HG03521 (cell line): ENCODE measurements at regions not wholly inside any gene's neighbourhood (a gene's known extent, or its start where the extent isn't known, plus 50 kb on each side); places are given as distances from the start of the nearest gene placed in this dataset.

Experiments
- ATAC-seq: cut with Tn5 transposase; IDR thresholded peaks from one replicate; pipeline ENCODE4 v1.9.1; 2021; ENCODE audit warnings: mild to moderate bottlenecking, moderate library complexity; ENCODE audit not compliant: unreplicated experiment

DNA sequence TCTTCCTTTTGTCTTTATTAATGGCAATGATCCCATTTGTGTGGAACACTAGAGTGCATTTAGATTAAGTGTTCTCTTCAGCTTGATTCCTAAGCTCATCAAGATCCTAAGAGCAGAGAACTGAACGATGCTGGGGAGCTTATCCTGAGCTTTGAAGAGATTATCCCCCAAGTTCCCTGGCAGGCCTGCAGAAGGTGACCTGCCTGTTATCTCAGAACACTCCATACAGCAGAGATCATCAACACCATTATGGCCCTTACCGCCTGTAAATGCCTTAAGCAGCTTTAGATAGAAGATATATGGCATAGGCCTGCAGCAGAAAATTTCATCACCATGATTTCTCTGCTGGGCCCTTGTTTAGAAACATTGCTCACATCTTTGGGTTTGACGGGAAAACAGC is 779.9 kb upstream of the MAP3K7 start:
- ATAC-seq: no peak

DNA sequence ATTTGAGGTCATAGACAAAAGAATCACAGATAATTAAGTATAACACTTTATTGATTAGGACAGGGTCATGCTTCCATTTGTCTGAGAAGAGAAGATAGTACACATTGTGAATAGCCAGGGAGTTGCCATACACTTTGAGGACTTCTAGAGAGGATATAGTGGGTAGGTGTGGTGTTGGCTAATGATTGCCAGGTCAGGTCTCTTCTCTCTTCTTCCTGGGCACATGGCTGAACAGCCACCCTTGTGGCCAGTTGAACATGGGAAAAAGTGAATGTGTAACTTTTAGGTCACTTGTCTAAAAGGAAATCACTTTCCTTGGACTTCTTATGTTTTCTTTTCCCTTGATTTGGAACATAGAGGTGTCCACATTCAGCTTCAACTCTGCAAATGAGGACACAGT is 772.1 kb upstream of the MAP3K7 start:
- no peak for ATAC-seq

- ATAC-seq: no peak
Observed at GRCh38 chr6:91352878-91353277, 766.0 kb upstream of the MAP3K7 start.

DNA sequence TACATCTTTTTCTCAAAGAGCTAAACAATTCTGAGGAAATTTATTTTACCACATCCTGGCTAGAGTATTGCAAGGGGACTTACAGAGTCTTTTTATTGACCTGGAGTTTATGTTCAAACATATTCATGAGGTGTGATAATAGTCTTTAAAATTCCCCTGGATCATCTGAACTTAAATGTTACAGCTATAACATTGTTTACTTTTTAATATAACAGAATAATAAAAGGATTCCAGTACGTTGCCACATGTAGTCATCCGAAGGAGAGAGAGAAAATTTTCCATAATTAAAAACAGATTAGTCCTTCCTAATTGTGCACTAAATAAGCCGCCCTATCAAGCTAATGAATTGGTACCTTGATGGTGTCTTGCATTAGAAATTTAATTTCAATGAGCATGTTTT is 765.4 kb upstream of the MAP3K7 start:
- ATAC-seq: no peak

DNA sequence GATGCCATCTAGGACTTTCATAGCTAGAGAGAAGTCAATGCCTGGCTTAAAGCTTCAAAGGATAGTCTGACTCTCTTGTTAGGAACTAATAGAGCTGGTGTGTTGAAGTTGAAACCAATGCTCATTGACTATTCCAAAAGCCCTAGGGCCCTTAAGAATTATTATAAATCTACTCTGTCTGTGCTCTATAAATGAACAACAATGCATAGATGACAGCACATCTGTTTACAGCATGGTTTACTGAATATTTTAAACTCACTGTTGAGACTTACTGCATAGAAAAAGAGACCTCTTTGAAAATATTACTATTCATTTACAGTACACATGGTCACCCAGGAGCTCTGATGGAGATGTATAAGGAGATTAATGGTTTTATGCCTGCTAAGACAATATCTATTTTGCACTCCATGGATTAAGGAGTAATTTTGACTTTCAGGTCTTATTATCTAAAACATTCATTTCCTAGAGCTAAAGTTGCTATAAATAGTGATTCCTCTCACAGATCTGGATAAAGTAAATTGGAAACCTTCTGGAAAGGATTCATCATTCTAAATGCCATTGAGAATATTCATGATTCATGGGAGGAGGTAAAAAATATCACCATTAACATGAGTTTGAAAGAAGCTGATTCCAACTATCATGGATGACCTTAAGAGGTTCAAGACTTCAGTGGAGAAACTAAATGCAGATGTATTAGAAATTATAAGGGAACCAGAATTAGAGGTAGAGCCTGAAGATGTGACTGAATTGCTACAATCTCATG is 763.5 kb upstream of the MAP3K7 start:
- no peak for ATAC-seq

GRCh38 chr6:91341473-91341872 is 754.6 kb upstream of the MAP3K7 start:
- ATAC-seq: no peak

- ATAC-seq: no peak
Observed at GRCh38 chr6:91340896-91341395, 754.1 kb upstream of the MAP3K7 start.

- no peak for ATAC-seq
Observed at GRCh38 chr6:91337967-91338366, 751.1 kb upstream of the MAP3K7 start.

DNA sequence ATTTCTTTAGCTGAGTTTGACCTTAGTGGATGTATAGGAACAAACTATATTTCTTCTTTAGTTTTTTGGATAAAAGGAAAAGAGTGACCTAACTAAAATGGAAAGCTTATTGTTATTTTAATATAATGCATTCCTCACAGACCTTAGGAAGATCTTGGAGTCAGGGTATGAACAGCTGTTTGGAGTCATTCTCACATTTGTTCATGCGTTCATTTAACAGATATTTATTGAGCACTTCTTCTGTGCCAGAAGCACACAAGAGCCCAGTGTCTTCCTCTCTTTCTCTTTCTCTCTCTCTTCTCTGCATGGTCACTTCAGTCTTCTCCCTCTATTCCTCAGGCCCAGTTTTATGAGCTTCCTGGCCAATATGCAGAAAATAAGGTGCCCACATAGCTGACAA is 744.0 kb upstream of the MAP3K7 start:
- ATAC-seq: no peak

DNA sequence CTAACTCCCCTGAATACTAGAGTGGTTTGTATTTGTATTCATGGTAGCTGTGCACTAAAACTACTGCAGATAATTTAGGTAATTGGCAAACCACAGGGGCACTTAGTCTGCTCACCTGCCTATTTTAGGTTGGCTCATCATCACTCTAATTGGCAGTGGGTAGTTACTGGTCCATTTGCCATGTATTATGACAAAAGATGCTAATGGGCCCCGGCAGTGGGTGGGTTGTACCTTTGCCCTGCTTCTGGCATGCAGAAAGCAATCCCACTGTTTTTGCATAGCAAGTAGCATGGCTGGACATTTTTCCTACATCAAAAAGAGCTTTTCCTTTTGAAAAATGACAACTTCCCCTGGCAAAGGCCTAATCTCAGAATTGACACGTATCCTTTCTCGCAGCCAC is 741.4 kb upstream of the MAP3K7 start:
- no peak for ATAC-seq

DNA sequence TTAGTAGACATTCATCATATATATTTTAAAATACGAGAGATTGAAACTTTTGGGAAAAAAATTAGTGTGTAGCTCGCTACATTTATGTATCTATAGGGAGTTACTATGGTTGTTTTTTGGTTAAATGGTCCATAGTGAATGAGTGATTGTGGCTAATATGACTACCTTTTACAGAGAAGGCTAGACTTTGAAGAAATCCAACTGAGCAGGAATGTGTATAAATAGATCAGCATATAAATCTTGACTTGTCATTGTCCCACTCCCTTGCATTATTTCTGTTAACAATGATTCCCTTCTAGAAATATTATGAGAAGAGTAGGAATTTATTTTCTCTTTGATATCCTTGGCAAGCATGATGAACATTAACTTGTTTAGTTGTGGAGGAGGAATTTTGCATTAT is 737.8 kb upstream of the MAP3K7 start:
- no peak for ATAC-seq

DNA sequence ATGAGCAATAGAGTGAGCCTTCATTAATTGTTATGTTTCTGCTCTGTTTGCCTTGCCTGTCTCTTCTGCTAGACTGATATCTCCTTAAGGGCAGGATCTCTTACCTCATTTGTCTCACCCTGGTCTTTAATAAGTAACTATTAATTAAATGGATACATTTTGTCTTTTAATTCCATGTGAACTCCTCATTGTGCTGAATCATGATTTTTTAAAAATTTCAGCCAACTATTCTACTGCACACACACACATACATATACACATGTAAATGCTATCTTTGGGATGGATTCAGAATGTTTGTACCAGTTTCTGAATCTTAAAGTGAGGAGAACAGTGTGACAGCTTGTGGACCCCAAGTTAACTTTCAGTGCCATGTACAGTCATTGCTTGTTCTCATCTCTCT is 731.1 kb upstream of the MAP3K7 start:
- no peak for ATAC-seq

DNA sequence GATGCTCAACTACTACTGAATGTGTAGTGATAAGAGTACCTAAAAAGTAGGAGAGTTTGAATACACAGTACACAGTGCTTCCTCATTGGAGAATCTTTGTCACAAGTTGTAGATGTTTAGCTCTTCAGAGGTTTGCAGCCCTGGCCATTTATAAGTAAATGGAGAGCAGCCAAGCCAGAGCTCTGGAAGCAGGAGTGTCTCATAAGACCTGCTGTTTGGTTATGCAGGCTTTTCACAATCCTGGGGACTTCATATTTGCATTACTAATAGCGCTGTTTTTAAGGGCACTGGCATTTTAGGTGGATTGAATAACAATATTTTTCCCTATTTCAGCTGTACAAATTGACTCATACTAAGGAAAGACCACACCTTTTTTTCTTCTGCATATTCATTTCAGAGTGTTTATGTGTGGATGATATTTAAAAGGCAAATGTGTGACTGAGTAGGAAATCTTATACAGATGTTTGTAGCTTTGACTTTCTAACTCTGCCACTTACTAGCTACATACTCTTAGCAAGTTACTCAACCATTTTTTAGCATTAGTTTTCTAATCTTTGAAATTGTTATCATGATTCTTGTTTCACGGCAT is 730.5 kb upstream of the MAP3K7 start:
- ATAC-seq: no peak

DNA sequence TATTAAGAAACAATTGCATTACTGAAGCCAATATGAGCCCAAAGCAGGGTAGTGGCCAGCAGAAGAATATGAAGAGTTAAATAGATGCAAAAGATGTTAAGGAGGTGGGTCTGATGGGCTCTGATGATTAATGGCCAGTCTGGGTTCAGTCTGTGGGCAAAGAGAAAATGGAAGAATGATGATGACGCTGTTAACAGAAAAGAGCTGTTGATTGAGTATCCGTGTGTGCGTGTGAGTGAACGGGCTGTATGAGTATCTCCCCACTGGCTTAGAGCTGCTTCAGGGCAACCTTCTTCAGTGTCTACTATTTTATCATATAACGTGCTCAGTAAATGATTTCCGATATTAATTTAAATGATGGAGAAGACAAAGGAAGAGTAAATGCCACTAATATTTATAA is 723.3 kb upstream of the MAP3K7 start:
- no peak for ATAC-seq

DNA sequence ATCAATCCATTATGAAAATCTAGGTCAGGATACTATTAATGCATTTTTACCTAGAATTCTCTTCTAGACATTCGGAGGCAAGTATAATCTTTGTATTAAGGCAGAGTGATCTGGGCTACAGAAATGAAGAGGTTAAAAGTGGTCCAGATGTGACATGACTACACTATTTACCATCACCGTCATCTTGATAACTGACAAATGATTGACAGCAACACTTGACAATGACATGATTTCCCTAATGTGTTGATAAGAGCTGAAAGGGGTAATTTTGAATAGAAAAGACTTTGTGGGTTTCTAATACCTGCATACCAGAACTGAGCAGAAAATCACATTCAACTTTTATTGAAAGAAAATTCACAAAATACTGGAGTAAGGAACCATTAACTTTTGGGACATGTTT is 718.9 kb upstream of the MAP3K7 start:
- no peak for ATAC-seq

DNA sequence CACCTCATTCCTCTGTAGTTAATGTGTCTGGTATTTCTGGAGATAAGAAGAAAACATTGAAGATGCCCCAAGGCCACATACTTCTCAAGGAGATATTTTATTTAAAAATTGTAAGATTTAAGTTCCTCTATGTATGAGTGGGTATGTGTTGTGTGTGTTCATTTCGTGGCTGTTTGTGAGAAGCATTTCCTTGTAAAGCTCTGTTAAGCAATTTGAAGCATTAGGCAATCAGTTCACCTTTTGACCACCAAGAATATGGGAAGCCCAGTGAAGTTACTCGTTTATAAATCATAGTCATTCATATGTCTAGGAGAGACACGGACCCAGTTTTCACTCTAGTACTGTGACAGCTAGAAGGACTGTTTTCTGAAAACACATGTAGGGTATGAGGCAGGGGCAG is 717.6 kb upstream of the MAP3K7 start:
- no peak for ATAC-seq

- no peak for ATAC-seq
Observed at GRCh38 chr6:91303326-91303725, 716.5 kb upstream of the MAP3K7 start.

GRCh38 chr6:91299544-91300491 is 712.9 kb upstream of the MAP3K7 start:
- no peak for ATAC-seq

- no peak for ATAC-seq
Observed at GRCh38 chr6:91298543-91299145, 711.8 kb upstream of the MAP3K7 start.

DNA sequence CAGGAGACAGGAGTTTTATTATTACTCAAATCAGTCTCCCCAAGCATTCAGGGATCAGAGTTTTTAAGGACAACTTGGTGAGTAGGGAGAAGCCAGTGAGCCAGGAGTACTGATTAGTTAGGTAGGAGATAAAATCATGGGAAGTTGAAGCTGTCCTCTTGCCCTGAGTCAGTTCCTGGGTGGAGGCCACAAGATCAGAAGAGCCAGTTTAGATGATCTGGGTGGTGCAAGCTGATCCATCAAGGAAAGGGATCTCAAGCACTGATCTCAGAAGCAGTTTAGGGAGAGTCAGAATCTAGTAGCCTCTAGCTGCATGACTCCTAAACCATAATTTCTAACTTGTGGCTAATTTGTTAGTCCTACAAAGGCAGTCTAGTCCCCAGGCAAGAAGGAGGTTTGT is 706.5 kb upstream of the MAP3K7 start:
- ATAC-seq: no peak

DNA sequence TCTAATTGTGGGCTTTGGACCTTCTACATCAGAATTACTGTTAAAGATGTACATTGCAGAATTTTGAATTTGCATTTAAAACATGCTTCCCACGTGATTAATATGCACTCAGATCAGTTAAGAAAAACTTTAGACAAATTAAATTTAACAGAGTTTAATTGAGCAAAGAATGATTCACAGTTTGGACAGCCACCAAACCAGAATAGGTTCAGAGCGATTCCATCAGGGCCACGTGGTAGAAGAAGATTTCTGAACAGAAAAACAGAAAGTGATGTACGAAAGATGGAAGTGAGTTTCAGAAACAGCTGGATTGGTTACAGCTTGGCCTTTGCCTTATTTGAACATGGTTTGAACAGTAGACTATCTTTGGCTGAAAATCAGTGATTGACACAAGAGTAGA is 704.2 kb upstream of the MAP3K7 start:
- no peak for ATAC-seq
